ENCODE measurements at regions not wholly inside any gene's neighbourhood (a gene's known extent, or its start where the extent isn't known, plus 50 kb on each side); places are given as distances from the start of the nearest gene placed in this dataset.

- Histone ChIP-seq H3K14ac (replicated peaks; ENCODE audit: low read depth, low read length) (no peak overlapping the region), H2AK5ac (ENCODE audit: low read depth, low read length) (no peak overlapping the region), H3K9me3 (ENCODE audit: control insufficient read depth, insufficient read depth, low read length) (no peaks in the 10 kb centered on the region), H2BK120ac (ENCODE audit: low read depth, low read length) (no peak overlapping the region), H3K9ac (ENCODE audit: low read depth, low read length) (no peak overlapping the region), H4K20me1 (ENCODE audit: insufficient read depth, low read length) (no peaks in the 10 kb centered on the region), H4K5ac (ENCODE audit: low read depth, low read length) (no peak overlapping the region), H3K36me3 (ENCODE audit: control insufficient read depth, insufficient read depth, low read length) (no peaks in the 10 kb centered on the region), H2BK15ac (ENCODE audit: low read depth, low read length) (no peak overlapping the region), H3K79me1 (ENCODE audit: low read depth in 1 of 2, low read length in 2 of 2) (no peaks in the 10 kb centered on the region), H3K4me3 (ENCODE audit: insufficient read depth, low read depth, low read length) (no peak overlapping the region), H3K4me2 (ENCODE audit: low read depth, low read length) (no peak overlapping the region), H2AFZ (replicated peaks; ENCODE audit: low read length, poor library complexity) (no peak overlapping the region), H3K4ac (ENCODE audit: low read depth, low read length) (no peak overlapping the region), H2BK5ac (ENCODE audit: low read depth, low read length, poor library complexity, severe bottlenecking) (no peak overlapping the region), H2AK9ac (replicated peaks; ENCODE audit: low read depth, low read length, poor library complexity) (no peak overlapping the region), H3K27ac (ENCODE audit: insufficient read depth, low read length) (no peak overlapping the region), H3K56ac (ENCODE audit: extremely low read depth, insufficient read depth, low read length) (no peak overlapping the region), H2BK20ac (ENCODE audit: low read depth, low read length) (no peak overlapping the region), H3K23ac (ENCODE audit: low read depth, low read length) (no peak overlapping the region), H3K4me1 (ENCODE audit: control insufficient read depth, insufficient read depth, low read length) (no peaks in the 10 kb centered on the region), H4K8ac (ENCODE audit: low read depth in 2 of 2, low read length in 2 of 2) (no peak overlapping the region), H3K18ac (ENCODE audit: low read depth, low read length) (no peak overlapping the region), H4K91ac (ENCODE audit: insufficient read depth, low read depth, low read length) (no peak overlapping the region), H3K27me3 (ENCODE audit: control insufficient read depth, insufficient read depth, low read length) (no peaks in the 10 kb centered on the region), H3K9me1 (ENCODE audit: insufficient read depth, low read length) (no peaks in the 10 kb centered on the region)
- intact Hi-C loops (cut with micrococcal nuclease): no loop called here
- ChIA-PET CTCF (no interaction called here), POLR2A (ENCODE audit: unreplicated experiment) (no interaction called here)
- TF ChIP-seq POLR2A (IDR thresholded peaks at IDR 0.05; ENCODE audit: low read depth, low read length): no peak
- TF ChIP-seq, protein P1, sequence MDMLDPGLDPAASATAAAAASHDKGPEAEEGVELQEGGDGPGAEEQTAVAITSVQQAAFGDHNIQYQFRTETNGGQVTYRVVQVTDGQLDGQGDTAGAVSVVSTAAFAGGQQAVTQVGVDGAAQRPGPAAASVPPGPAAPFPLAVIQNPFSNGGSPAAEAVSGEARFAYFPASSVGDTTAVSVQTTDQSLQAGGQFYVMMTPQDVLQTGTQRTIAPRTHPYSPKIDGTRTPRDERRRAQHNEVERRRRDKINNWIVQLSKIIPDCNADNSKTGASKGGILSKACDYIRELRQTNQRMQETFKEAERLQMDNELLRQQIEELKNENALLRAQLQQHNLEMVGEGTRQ (IDR thresholded peaks at IDR 0.05; ENCODE audit: low read depth, low read length): no peak
- no peak for TF ChIP-seq SMC3 (IDR thresholded peaks at IDR 0.05; ENCODE audit: low read depth, low read length)
- no peak for TF ChIP-seq MAFK (IDR thresholded peaks at IDR 0.05; ENCODE audit: low read depth, low read length)
- no peak for TF ChIP-seq RFX5 (IDR thresholded peaks at IDR 0.05; ENCODE audit: low read depth, low read length)
- TF ChIP-seq RAD21 (IDR thresholded peaks at IDR 0.05; ENCODE audit: low read length): no peak
- no peak for TF ChIP-seq BHLHE40 (IDR thresholded peaks at IDR 0.05; ENCODE audit: low read depth, low read length)
- dilution Hi-C loops (cut with HindIII; ENCODE audit: low sequenced_read_pairs, unreplicated experiment): no loop called here
- ATAC-seq (ENCODE audit: low read depth) (no peak), DNase-seq (no peak)
- in situ Hi-C loops (cut with MboI; ENCODE audit: low sequenced_read_pairs): no loop called here
- BruUV-seq (replicated peaks): no TSS peak
- WGBS, 2 experiments (ENCODE audit: extremely low coverage in 2 of 2, insufficient read length in 1 of 2): no CpG with 5 or more reads among the region's 2 CpGs
These were observed 121.1 kb downstream of the HDGFL1 start for GRCh38 chr6:22690446-22690845.
